GM21367 (cell line): ENCODE measurements at regions not wholly inside any gene's neighbourhood (a gene's known extent, or its start where the extent isn't known, plus 50 kb on each side); places are given as distances from the start of the nearest gene placed in this dataset.
"Not testable (repeated sequence)": the region's sequence is repeated elsewhere in the genome, so short reads cannot be mapped to it uniquely, and the experiment has no call there.

Experiments
- ATAC-seq: cut with Tn5 transposase; IDR thresholded peaks from one replicate; pipeline ENCODE4 v1.9.1; 2021; ENCODE audit not compliant: unreplicated experiment

- ATAC-seq = no peak
Observed at GRCh38 chr2:20130821-20131645, 79.6 kb upstream of the LAPTM4A start.

GRCh38 chr2:20130160-20130560 lies 78.7 kb upstream of the LAPTM4A start:
- ATAC-seq = no peak

GRCh38 chr2:20129331-20130159 lies 78.1 kb upstream of the LAPTM4A start:
- ATAC-seq = no peak

GRCh38 chr2:20128506-20129330 lies 77.3 kb upstream of the LAPTM4A start:
- ATAC-seq = no peak

- no peak for ATAC-seq
Observed at GRCh38 chr2:20126469-20126868, 75.0 kb upstream of the LAPTM4A start.

- no peak for ATAC-seq
Observed at GRCh38 chr2:20126040-20126439, 74.6 kb upstream of the LAPTM4A start.

- ATAC-seq = no peak
Observed at GRCh38 chr2:20125616-20126015, 74.2 kb upstream of the LAPTM4A start.

- no peak for ATAC-seq
Observed at GRCh38 chr2:20125164-20125563, 73.7 kb upstream of the LAPTM4A start.

GRCh38 chr2:20123871-20124594 lies 72.6 kb upstream of the LAPTM4A start:
- ATAC-seq = no peak

GRCh38 chr2:20122864-20123263 lies 71.4 kb upstream of the LAPTM4A start:
- no peak for ATAC-seq

GRCh38 chr2:20120569-20121416 lies 69.4 kb upstream of the LAPTM4A start:
- ATAC-seq = no peak

GRCh38 chr2:20118051-20118450 lies 66.6 kb upstream of the LAPTM4A start:
- no peak for ATAC-seq

- no peak for ATAC-seq
Observed at GRCh38 chr2:20115902-20116301, 64.5 kb upstream of the LAPTM4A start.

- ATAC-seq = no peak
Observed at GRCh38 chr2:20115374-20115773, 63.9 kb upstream of the LAPTM4A start.

GRCh38 chr2:20113986-20114938 lies 62.8 kb upstream of the LAPTM4A start:
- no peak for ATAC-seq

- ATAC-seq = no peak
Observed at GRCh38 chr2:20113004-20113796, 61.8 kb upstream of the LAPTM4A start.

GRCh38 chr2:20112361-20112760 lies 60.9 kb upstream of the LAPTM4A start:
- ATAC-seq = not testable (repeated sequence)
